MCF 10A (cell line): ENCODE measurements at regions not wholly inside any gene's neighbourhood (a gene's known extent, or its start where the extent isn't known, plus 50 kb on each side); places are given as distances from the start of the nearest gene placed in this dataset.

Experiments
- BruUV-seq: library from RNA; stranded (reverse); fragments of 400-500 nt; replicated peaks from 2 replicates; lab custom pipeline; 2021; lab: Mats Ljungman, UMichigan
- CTCF ChIA-PET: fragments of 300-600 bp; sonication (Branson Sonifier 250); formaldehyde crosslinking; extraction: SDS; loops from one replicate; lab custom pipeline; 2021; ENCODE audit warnings: antibody characterized with exemption, inconsistent platforms; lab: Yijun Ruan, JAX
- POLR2A ChIA-PET: fragments of 300-600, 350-650 bp; sonication (Branson Sonifier 250); formaldehyde crosslinking; extraction: SDS; loops from one replicate; lab custom pipeline; 2020; ENCODE audit warnings: antibody characterized with exemption, inconsistent platforms; lab: Yijun Ruan, JAX
- DNase-seq: peaks from one replicate; pipeline ENCODE4 v3.0.0-alpha.2; 2018; ENCODE audit not compliant: unreplicated experiment
- H3K27ac Mint-ChIP-seq: one replicate; pipeline ENCODE4 v1.8.0; 2022; ENCODE audit warnings: mild to moderate bottlenecking, low read depth, mixed read lengths; ENCODE audit not compliant: unreplicated experiment
- H3K27me3 Mint-ChIP-seq: one replicate; pipeline ENCODE4 v1.8.0; 2022; ENCODE audit warnings: mixed read lengths; ENCODE audit not compliant: insufficient read depth, unreplicated experiment
- H3K36me3 Mint-ChIP-seq: one replicate; pipeline ENCODE4 v1.8.0; 2022; ENCODE audit warnings: mild to moderate bottlenecking, moderate library complexity, mixed read lengths; ENCODE audit not compliant: insufficient read depth, unreplicated experiment
- H3K4me1 Mint-ChIP-seq: one replicate; pipeline ENCODE4 v1.8.0; 2022; ENCODE audit warnings: mixed read lengths; ENCODE audit not compliant: insufficient read depth, unreplicated experiment
- H3K4me3 Mint-ChIP-seq: one replicate; pipeline ENCODE4 v1.8.0; 2022; ENCODE audit warnings: mild to moderate bottlenecking, moderate library complexity, mixed read lengths; ENCODE audit not compliant: unreplicated experiment
- H3K9me3 Mint-ChIP-seq: one replicate; pipeline ENCODE4 v1.8.0; 2022; ENCODE audit warnings: mixed read lengths; ENCODE audit not compliant: unreplicated experiment
- CTCF ChIP-seq: fragments of 200-600 bp; IDR thresholded peaks from one replicate; pipeline ENCODE4 v1.8.0; 2022; ENCODE audit warnings: antibody characterized with exemption, mild to moderate bottlenecking; ENCODE audit not compliant: unreplicated experiment
- intact Hi-C: fragments of 100-400 bp; cut with micrococcal nuclease; formaldehyde crosslinking; loops from 2 replicates; pipeline ENCODE4 v1.14.1; 2022

GRCh38 chr13:98089246-98089645 lies 53.6 kb upstream of the FARP1 start:
- H3K27me3 Mint-ChIP-seq = no peaks in the 10 kb centered on the region
- H3K36me3 Mint-ChIP-seq = no peaks in the 10 kb centered on the region
- intact Hi-C loops = no loop called here
- TF ChIP-seq CTCF = no peak
- peaks cover 13% of the 10 kb centered on the region for H3K9me3 Mint-ChIP-seq
- no peak overlapping the region for H3K27ac Mint-ChIP-seq
- H3K4me3 Mint-ChIP-seq = no peak overlapping the region
- ChIA-PET CTCF (no interaction called here), POLR2A (no interaction called here)
- no TSS peak for BruUV-seq
- no peak for DNase-seq
- no peaks in the 10 kb centered on the region for H3K4me1 Mint-ChIP-seq

GRCh38 chr13:98092888-98093287 lies 50.0 kb upstream of the FARP1 start:
- Mint-ChIP-seq H3K9me3 (peaks cover 13% of the 10 kb centered on the region), H3K4me3 (no peak overlapping the region), H3K36me3 (no peaks in the 10 kb centered on the region), H3K4me1 (no peaks in the 10 kb centered on the region), H3K27ac (no peak overlapping the region), H3K27me3 (no peaks in the 10 kb centered on the region)
- TF ChIP-seq CTCF = no peak
- DNase-seq = no peak
- BruUV-seq = no TSS peak
- intact Hi-C loops = no loop called here
- ChIA-PET CTCF (no interaction called here), POLR2A (no interaction called here)
